Right lobe of liver (tissue), 6 donors: ENCODE measurements at regions not wholly inside any gene's neighbourhood (a gene's known extent, or its start where the extent isn't known, plus 50 kb on each side); places are given as distances from the start of the nearest gene placed in this dataset.
A peak's percentile ranks its signal among the peaks of the same experiment; 100 is the strongest.

Source experiments
- ATAC-seq, 4 donors: fragments of 200-7000 bp; cut with Tn5 transposase; one replicate each; pipeline ENCODE4 v1.9.1; 2020; ENCODE audit warnings: mild to moderate bottlenecking in 4 of 4, moderate library complexity in 4 of 4
- DNase-seq, 3 donors: peaks; one replicate each; pipeline ENCODE4 v3.0.0-alpha.2; 2020
- H3K27ac ChIP-seq, 3 donors: fragments of 200-600 bp; one replicate each; pipeline ENCODE4 v1.8.0; 2022
- H3K27me3 ChIP-seq, 2 donors: fragments of 200-600 bp; one replicate each; pipeline ENCODE4 v1.8.0; 2022
- H3K36me3 ChIP-seq, 4 donors: fragments of 200-600 bp; sonication (generic) in 1 of 4; one replicate each; pipeline versions ENCODE4 v1.5.1 to v1.8.0; 2017 to 2022; ENCODE audit warnings: control low read depth in 1 of 4
- H3K4me1 ChIP-seq, 4 donors: fragments of 200-600 bp; sonication (generic) in 1 of 4; one replicate each; pipeline versions ENCODE4 v1.5.1 to v1.8.0; 2017 to 2022; ENCODE audit warnings: control low read depth in 1 of 4
- H3K4me3 ChIP-seq, 3 donors: fragments of 200-600 bp; one replicate each; pipeline ENCODE4 v1.8.0; 2022
- H3K9me3 ChIP-seq, 4 donors: fragments of 200-600 bp; sonication (generic) in 1 of 4; one replicate each; pipeline versions ENCODE4 v1.5.1 to v1.8.0; 2017 to 2022; ENCODE audit warnings: control low read depth in 1 of 4
- POLR2A ChIP-seq: fragments of 450-650 bp; IDR thresholded peaks from one replicate; pipeline ENCODE4 v1.6.1; 2017; ENCODE audit warnings: antibody characterized with exemption, mild to moderate bottlenecking
- WGBS: methylation state at CpG from one replicate; pipeline ENCODE4 v1.1.6; 2018; ENCODE audit warnings: low coverage, low lambda C conversion rate; ENCODE audit not compliant: insufficient coverage; ENCODE audit errors: missing lambda C conversion rate; 5-methylcytosine and 5-hydroxymethylcytosine counted together
- intact Hi-C, 2 donors: fragments of 100-400 bp; cut with DNase I; formaldehyde crosslinking; loops; one replicate each; pipeline versions ENCODE4 v1.11.2 to v1.14.1; 2022
- TF ChIP-seq, protein P1 (sequence below), 4 donors: fragments of 200-600 bp in 3 of 4; fragments of 450-650 bp in 1 of 4; IDR thresholded peaks; one replicate each; pipeline versions ENCODE4 v1.5.1 to v1.8.0; 2016 to 2022; ENCODE audit warnings: antibody characterized with exemption in 4 of 4, mild to moderate bottlenecking in 2 of 4
- donor health status: DM: no; HTN: yes; CAD: no.
- donor health status: DM: no; HTN: no; CAD: no.
- donor health status: DM: no; HTN: no; CAD: no.
- donor health status: DM: no; HTN: yes; CAD: no.
- donor health status: DM: no; HTN: yes; CAD: no.

DNA sequence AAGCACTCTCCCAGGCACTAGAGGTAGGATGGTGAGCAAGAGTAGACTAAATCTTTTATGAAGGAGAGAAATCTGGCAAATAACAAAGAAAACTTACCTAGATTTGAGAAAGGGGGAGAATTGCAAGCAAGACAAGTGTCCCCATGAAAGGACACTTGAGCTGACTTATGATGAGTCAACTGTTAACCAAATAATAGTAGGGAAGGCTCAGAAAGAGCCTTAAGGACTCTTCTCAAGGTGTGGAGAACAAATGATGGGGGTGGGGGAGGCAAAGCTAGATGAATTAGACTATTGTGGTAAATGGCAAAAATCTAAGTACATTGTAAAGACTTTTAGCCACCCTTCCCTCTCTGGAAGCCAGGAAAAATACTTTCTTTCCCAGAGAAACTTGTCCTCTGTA lies 77.6 kb upstream of the RASA1 start:
- no peak for DNase-seq
- intact Hi-C loops = no loop called here
- Histone ChIP-seq H3K4me1 (no peaks in the 10 kb centered on the region), H3K36me3 (no peaks in the 10 kb centered on the region), H3K27me3 (no peaks in the 10 kb centered on the region), H3K4me3 (no peak overlapping the region), H3K9me3 (no peaks in the 10 kb centered on the region), H3K27ac (no peak overlapping the region)
- no peak for ATAC-seq
- TF ChIP-seq, protein P1, sequence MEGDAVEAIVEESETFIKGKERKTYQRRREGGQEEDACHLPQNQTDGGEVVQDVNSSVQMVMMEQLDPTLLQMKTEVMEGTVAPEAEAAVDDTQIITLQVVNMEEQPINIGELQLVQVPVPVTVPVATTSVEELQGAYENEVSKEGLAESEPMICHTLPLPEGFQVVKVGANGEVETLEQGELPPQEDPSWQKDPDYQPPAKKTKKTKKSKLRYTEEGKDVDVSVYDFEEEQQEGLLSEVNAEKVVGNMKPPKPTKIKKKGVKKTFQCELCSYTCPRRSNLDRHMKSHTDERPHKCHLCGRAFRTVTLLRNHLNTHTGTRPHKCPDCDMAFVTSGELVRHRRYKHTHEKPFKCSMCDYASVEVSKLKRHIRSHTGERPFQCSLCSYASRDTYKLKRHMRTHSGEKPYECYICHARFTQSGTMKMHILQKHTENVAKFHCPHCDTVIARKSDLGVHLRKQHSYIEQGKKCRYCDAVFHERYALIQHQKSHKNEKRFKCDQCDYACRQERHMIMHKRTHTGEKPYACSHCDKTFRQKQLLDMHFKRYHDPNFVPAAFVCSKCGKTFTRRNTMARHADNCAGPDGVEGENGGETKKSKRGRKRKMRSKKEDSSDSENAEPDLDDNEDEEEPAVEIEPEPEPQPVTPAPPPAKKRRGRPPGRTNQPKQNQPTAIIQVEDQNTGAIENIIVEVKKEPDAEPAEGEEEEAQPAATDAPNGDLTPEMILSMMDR (IDR thresholded peaks at IDR 0.05) = no peak
- no peak for TF ChIP-seq POLR2A

DNA sequence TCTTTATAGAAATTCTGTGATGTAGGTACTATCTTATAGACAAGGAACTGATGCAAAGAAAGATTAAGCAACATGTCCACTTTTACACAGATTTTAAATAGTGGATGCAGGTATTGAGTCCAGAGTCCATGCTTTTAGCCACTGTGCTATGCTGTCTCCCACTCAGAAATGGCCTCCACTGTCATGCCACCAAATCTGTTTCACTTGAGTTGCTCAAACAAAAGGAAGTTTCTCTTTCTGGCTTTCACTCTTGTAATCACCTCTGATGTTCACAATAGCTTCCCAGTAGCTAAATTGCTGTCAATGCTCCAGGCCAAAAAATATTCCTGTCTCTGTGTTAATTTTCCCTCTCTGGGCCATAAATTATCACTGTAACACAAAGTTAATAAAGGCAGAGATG lies 77.0 kb upstream of the RASA1 start:
- intact Hi-C loops = no loop called here
- no peaks in the 10 kb centered on the region for H3K9me3 ChIP-seq
- H3K27ac ChIP-seq = no peak overlapping the region
- DNase-seq (no peak), ATAC-seq (no peak)
- no peak overlapping the region for H3K4me3 ChIP-seq
- no peaks in the 10 kb centered on the region for H3K4me1 ChIP-seq
- H3K27me3 ChIP-seq = no peaks in the 10 kb centered on the region
- TF ChIP-seq, protein P1 (IDR thresholded peaks at IDR 0.05) = no peak
- no peak for TF ChIP-seq POLR2A
- no peaks in the 10 kb centered on the region for H3K36me3 ChIP-seq

DNA sequence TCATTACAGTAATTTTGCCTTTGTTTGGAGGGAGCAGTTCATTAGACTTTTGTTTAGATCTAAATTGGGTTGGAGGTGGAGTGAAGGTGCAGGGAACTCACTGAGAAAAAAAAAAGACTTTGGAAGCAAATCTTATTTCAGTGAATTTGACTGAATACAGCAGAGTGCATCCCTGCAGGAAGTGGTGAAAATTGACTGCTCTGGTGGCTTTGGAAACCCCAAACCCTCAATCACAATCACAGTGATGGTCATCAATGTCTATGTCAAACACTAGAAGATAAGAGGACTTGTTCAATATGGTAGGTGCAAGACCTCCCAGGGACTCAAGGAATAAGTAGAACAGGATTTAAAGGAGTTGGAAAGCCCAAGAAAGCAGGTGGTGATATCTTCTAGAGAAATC lies 76.0 kb upstream of the RASA1 start:
- H3K9me3 ChIP-seq = no peaks in the 10 kb centered on the region
- H3K27ac ChIP-seq = no peak overlapping the region
- H3K4me1 ChIP-seq = no peaks in the 10 kb centered on the region
- TF ChIP-seq, protein P1 (IDR thresholded peaks at IDR 0.05) = no peak
- TF ChIP-seq POLR2A = no peak
- no peaks in the 10 kb centered on the region for H3K27me3 ChIP-seq
- no peak for DNase-seq
- ATAC-seq = no peak
- no peaks in the 10 kb centered on the region for H3K36me3 ChIP-seq
- no peak overlapping the region for H3K4me3 ChIP-seq
- intact Hi-C loops = no loop called here

DNA sequence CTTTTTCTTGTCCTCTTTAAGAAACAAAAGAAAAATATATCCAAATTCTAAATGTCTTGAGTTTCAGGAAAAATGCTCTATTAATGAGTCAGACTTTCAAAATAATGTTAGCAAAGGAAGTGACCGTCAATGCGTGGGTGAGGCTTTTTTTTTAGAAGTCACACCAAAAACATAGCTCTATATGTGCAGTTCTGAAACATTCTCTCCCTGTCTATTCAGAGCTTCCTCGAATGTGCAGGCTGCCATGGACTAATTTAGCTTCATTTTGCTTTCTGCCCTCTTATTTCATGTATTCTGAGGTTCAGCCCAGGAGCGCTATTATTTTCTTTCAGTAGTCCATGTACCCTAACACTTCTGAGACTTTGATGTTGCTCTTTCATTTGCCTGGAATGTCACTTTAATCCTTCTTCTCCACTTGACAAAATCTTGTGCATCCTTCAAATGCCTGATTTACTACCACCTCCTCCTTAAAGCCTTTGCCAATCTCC lies 72.5 kb upstream of the RASA1 start:
- peak in 1 of 4 donors; percentile 28 for ATAC-seq
- WGBS = 46% methylated on average over 4 of the region's 4 CpGs

DNA sequence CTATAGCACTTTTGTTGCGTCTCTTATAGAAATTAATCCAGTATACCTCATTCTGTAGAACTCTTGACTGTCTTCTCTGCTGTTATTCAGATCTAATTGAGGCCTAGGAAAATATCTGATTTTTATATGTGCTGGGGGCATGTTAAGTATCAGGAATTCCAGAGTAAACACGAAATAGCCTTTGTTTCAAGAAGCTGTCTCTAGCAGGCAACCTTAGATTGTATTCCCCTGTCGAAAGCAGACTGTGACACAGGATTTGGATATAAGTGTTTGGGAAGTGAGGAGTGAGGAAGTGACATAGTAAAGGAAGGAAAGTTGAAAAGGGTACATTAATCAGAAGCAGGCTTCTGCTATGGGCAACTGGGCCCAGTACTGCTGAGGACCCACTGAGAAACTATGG lies 72.1 kb upstream of the RASA1 start:
- Histone ChIP-seq H3K9me3 (no peaks in the 10 kb centered on the region), H3K36me3 (no peaks in the 10 kb centered on the region), H3K27me3 (no peaks in the 10 kb centered on the region), H3K4me1 (no peaks in the 10 kb centered on the region), H3K27ac (no peak overlapping the region), H3K4me3 (no peak overlapping the region)
- intact Hi-C loops = no loop called here
- ATAC-seq (no peak), DNase-seq (no peak)
- TF ChIP-seq, protein P1 (IDR thresholded peaks at IDR 0.05) = no peak
- TF ChIP-seq POLR2A = no peak
- 86% methylated on average over 3 of the region's 3 CpGs for WGBS

More for the DNA sequence above, 72.5 kb upstream of the RASA1 start:
- H3K27ac ChIP-seq = no peak overlapping the region
- intact Hi-C loops = no loop called here
- H3K4me1 ChIP-seq = no peaks in the 10 kb centered on the region
- no peaks in the 10 kb centered on the region for H3K36me3 ChIP-seq
- TF ChIP-seq POLR2A = no peak
- TF ChIP-seq, protein P1 (IDR thresholded peaks at IDR 0.05) = no peak
- no peaks in the 10 kb centered on the region for H3K27me3 ChIP-seq
- no peak for DNase-seq
- no peaks in the 10 kb centered on the region for H3K9me3 ChIP-seq
- no peak overlapping the region for H3K4me3 ChIP-seq
